ENCODE measurements at regions not wholly inside any gene's neighbourhood (a gene's known extent, or its start where the extent isn't known, plus 50 kb on each side); places are given as distances from the start of the nearest gene placed in this dataset.

DNA sequence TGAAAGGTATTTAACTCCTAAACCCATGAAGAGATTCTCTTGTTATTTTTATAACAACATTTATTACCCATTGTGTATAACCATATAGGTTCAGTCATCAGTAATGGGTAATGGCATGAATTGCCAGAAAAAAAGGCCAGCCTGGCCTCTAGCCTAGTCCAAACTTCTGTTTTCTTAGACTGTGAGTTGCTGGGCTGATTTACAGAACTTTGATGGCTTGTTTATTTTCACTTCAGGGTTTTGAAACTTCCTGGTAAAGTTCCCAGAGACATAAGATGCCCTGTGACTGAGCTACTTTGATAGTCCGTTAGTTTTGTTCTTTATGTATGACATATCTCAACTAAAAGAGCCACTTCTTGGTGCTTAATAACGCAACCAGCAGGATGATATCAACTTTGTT is 164.8 kb downstream of the METTL4 start:
- no peak for TF ChIP-seq GATA3 (IDR thresholded peaks at IDR 0.05; ENCODE audit: low read depth, low read length)
- TF ChIP-seq GATA2 (IDR thresholded peaks at IDR 0.05; ENCODE audit: low read depth, low read length): no peak
